Activated CD8-positive, alpha-beta T cell treated with anti-CD3 and anti-CD28 coated beads, Interleukin-2, amount 10 ng/mL, durations not matched to agents 7 days and 5 days (primary cell): ENCODE measurements at regions not wholly inside any gene's neighbourhood (a gene's known extent, or its start where the extent isn't known, plus 50 kb on each side); places are given as distances from the start of the nearest gene placed in this dataset.

Experiments
- ATAC-seq: fragments of 150-1000 bp; cut with Tn5 transposase; one replicate; pipeline ENCODE4 v1.10.0; 2021; ENCODE audit warnings: moderate library complexity
- CTCF ChIA-PET: fragments of 350-600 bp; sonication (Branson Sonifier 250); formaldehyde crosslinking; loops from one replicate; lab custom pipeline; 2021; ENCODE audit warnings: antibody characterized with exemption; lab: Charles Lee
- POLR2A ChIA-PET: fragments of 350-600 bp; sonication (Branson Sonifier 250); formaldehyde crosslinking; loops from one replicate; lab custom pipeline; 2021; ENCODE audit warnings: antibody characterized with exemption; lab: Charles Lee
- DNase-seq: peaks from one replicate; pipeline ENCODE4 v3.0.0-alpha.2; 2020
- H3K27ac Mint-ChIP-seq: one replicate; pipeline ENCODE4 v1.8.0; 2021; ENCODE audit warnings: mild to moderate bottlenecking, mixed read lengths
- H3K27me3 Mint-ChIP-seq: one replicate; pipeline ENCODE4 v1.8.0; 2021; ENCODE audit warnings: low read depth, mixed read lengths
- H3K36me3 Mint-ChIP-seq: one replicate; pipeline ENCODE4 v1.8.0; 2021; ENCODE audit warnings: low read depth, mixed read lengths
- H3K4me1 Mint-ChIP-seq: one replicate; pipeline ENCODE4 v1.8.0; 2021; ENCODE audit warnings: low read depth, mixed read lengths
- H3K4me3 Mint-ChIP-seq: one replicate; pipeline ENCODE4 v1.8.0; 2021; ENCODE audit warnings: mild to moderate bottlenecking, mixed read lengths
- H3K9me3 Mint-ChIP-seq: one replicate; pipeline ENCODE4 v1.8.0; 2022; ENCODE audit warnings: mixed read lengths; ENCODE audit not compliant: insufficient read depth

GRCh38 chr17:71460943-71461342 is 659.9 kb upstream of the SOX9 start:
- no peaks in the 10 kb centered on the region for H3K36me3 Mint-ChIP-seq
- H3K4me3 Mint-ChIP-seq, result no peak overlapping the region
- no peak for ATAC-seq
- POLR2A ChIA-PET, result no interaction called here
- DNase-seq, result no peak
- H3K27me3 Mint-ChIP-seq, result no peaks in the 10 kb centered on the region
- no peaks in the 10 kb centered on the region for H3K4me1 Mint-ChIP-seq
- CTCF ChIA-PET, result interaction anchor here (0.7 to 1.7 kb wide), 2 partner anchors 13 to 273 kb away, joined by 3 to 4 read pairs; no protein-coding TSS in a partner anchor
- H3K27ac Mint-ChIP-seq, result no peak overlapping the region
- no peaks in the 10 kb centered on the region for H3K9me3 Mint-ChIP-seq

GRCh38 chr17:71461498-71462169 is 659.2 kb upstream of the SOX9 start:
- no peak for DNase-seq
- no peaks in the 10 kb centered on the region for H3K36me3 Mint-ChIP-seq
- no peak overlapping the region for H3K27ac Mint-ChIP-seq
- no peaks in the 10 kb centered on the region for H3K9me3 Mint-ChIP-seq
- ChIA-PET POLR2A (no interaction called here), CTCF (interaction anchor here (0.7 to 1.7 kb wide), 2 partner anchors 12 to 272 kb away, joined by 3 to 4 read pairs; no protein-coding TSS in a partner anchor)
- ATAC-seq, result no peak
- H3K4me1 Mint-ChIP-seq, result no peaks in the 10 kb centered on the region
- H3K4me3 Mint-ChIP-seq, result no peak overlapping the region
- no peaks in the 10 kb centered on the region for H3K27me3 Mint-ChIP-seq

- ChIA-PET CTCF (no interaction called here), POLR2A (no interaction called here)
- Mint-ChIP-seq H3K9me3 (no peaks in the 10 kb centered on the region), H3K36me3 (no peaks in the 10 kb centered on the region), H3K4me3 (no peak overlapping the region), H3K27ac (no peak overlapping the region), H3K27me3 (no peaks in the 10 kb centered on the region), H3K4me1 (no peaks in the 10 kb centered on the region)
- no peak for DNase-seq
- no peak for ATAC-seq
Observed at GRCh38 chr17:71464241-71464640, 656.6 kb upstream of the SOX9 start.

GRCh38 chr17:71464751-71465150 is 656.1 kb upstream of the SOX9 start:
- H3K27me3 Mint-ChIP-seq, result no peaks in the 10 kb centered on the region
- ATAC-seq (no peak), DNase-seq (no peak)
- CTCF ChIA-PET, result no interaction called here
- H3K4me1 Mint-ChIP-seq, result no peaks in the 10 kb centered on the region
- no peak overlapping the region for H3K4me3 Mint-ChIP-seq
- H3K36me3 Mint-ChIP-seq, result no peaks in the 10 kb centered on the region
- POLR2A ChIA-PET, result no interaction called here
- no peaks in the 10 kb centered on the region for H3K9me3 Mint-ChIP-seq
- no peak overlapping the region for H3K27ac Mint-ChIP-seq

- ATAC-seq, result no peak
- no peaks in the 10 kb centered on the region for H3K27me3 Mint-ChIP-seq
- no peaks in the 10 kb centered on the region for H3K4me1 Mint-ChIP-seq
- H3K4me3 Mint-ChIP-seq, result no peak overlapping the region
- no peaks in the 10 kb centered on the region for H3K36me3 Mint-ChIP-seq
- H3K27ac Mint-ChIP-seq, result no peak overlapping the region
- no peak for DNase-seq
- ChIA-PET POLR2A (no interaction called here), CTCF (no interaction called here)
- no peaks in the 10 kb centered on the region for H3K9me3 Mint-ChIP-seq
Observed at GRCh38 chr17:71467719-71468118, 653.1 kb upstream of the SOX9 start.

GRCh38 chr17:71470062-71470461 is 650.8 kb upstream of the SOX9 start:
- Mint-ChIP-seq H3K36me3 (no peaks in the 10 kb centered on the region), H3K27ac (no peak overlapping the region), H3K27me3 (no peaks in the 10 kb centered on the region), H3K4me1 (no peaks in the 10 kb centered on the region), H3K9me3 (no peaks in the 10 kb centered on the region), H3K4me3 (no peak overlapping the region)
- ATAC-seq (no peak), DNase-seq (no peak)
- ChIA-PET POLR2A (no interaction called here), CTCF (no interaction called here)

- Mint-ChIP-seq H3K36me3 (no peaks in the 10 kb centered on the region), H3K27me3 (no peaks in the 10 kb centered on the region), H3K27ac (no peak overlapping the region), H3K9me3 (no peaks in the 10 kb centered on the region), H3K4me1 (no peaks in the 10 kb centered on the region), H3K4me3 (no peak overlapping the region)
- no peak for DNase-seq
- ChIA-PET CTCF (interaction anchor here (0.9 to 1.6 kb wide), 5 partner anchors 12 to 1066 kb away, joined by 3 to 5 read pairs (median 3); no protein-coding TSS in a partner anchor), POLR2A (no interaction called here)
- ATAC-seq, result no peak
Observed at GRCh38 chr17:71472809-71473789, 647.7 kb upstream of the SOX9 start.

- ChIA-PET CTCF (no interaction called here), POLR2A (no interaction called here)
- Mint-ChIP-seq H3K27ac (no peak overlapping the region), H3K9me3 (no peaks in the 10 kb centered on the region), H3K27me3 (no peaks in the 10 kb centered on the region), H3K36me3 (no peaks in the 10 kb centered on the region), H3K4me3 (no peak overlapping the region), H3K4me1 (no peaks in the 10 kb centered on the region)
- DNase-seq, result no peak
- no peak for ATAC-seq
Observed at GRCh38 chr17:71477356-71477755, 643.5 kb upstream of the SOX9 start.

- Mint-ChIP-seq H3K4me1 (no peaks in the 10 kb centered on the region), H3K36me3 (no peaks in the 10 kb centered on the region), H3K4me3 (no peak overlapping the region), H3K27ac (no peak overlapping the region), H3K9me3 (no peaks in the 10 kb centered on the region), H3K27me3 (no peaks in the 10 kb centered on the region)
- DNase-seq, result no peak
- ATAC-seq, result no peak
- POLR2A ChIA-PET, result no interaction called here
- CTCF ChIA-PET, result no interaction called here
Observed at GRCh38 chr17:71480099-71480498, 640.7 kb upstream of the SOX9 start.

GRCh38 chr17:71482625-71483024 is 638.2 kb upstream of the SOX9 start:
- no peak overlapping the region for H3K4me3 Mint-ChIP-seq
- no peaks in the 10 kb centered on the region for H3K9me3 Mint-ChIP-seq
- no peaks in the 10 kb centered on the region for H3K27me3 Mint-ChIP-seq
- CTCF ChIA-PET, result no interaction called here
- H3K36me3 Mint-ChIP-seq, result no peaks in the 10 kb centered on the region
- DNase-seq (no peak), ATAC-seq (no peak)
- H3K4me1 Mint-ChIP-seq, result no peaks in the 10 kb centered on the region
- POLR2A ChIA-PET, result no interaction called here
- no peak overlapping the region for H3K27ac Mint-ChIP-seq

GRCh38 chr17:71484546-71484945 is 636.3 kb upstream of the SOX9 start:
- Mint-ChIP-seq H3K27me3 (no peaks in the 10 kb centered on the region), H3K36me3 (no peaks in the 10 kb centered on the region), H3K27ac (no peak overlapping the region), H3K4me3 (no peak overlapping the region), H3K4me1 (no peaks in the 10 kb centered on the region), H3K9me3 (no peaks in the 10 kb centered on the region)
- ChIA-PET CTCF (interaction anchor here (1.2 kb wide), 1 partner anchor 11 kb away, joined by 5 read pairs; no protein-coding TSS in a partner anchor), POLR2A (no interaction called here)
- DNase-seq, result no peak
- no peak for ATAC-seq

GRCh38 chr17:71485426-71485825 is 635.4 kb upstream of the SOX9 start:
- POLR2A ChIA-PET, result no interaction called here
- H3K4me1 Mint-ChIP-seq, result no peaks in the 10 kb centered on the region

More at GRCh38 chr17:71485426-71485825, 635.4 kb upstream of the SOX9 start:
- H3K27me3 Mint-ChIP-seq, result no peaks in the 10 kb centered on the region
- no peak for ATAC-seq
- CTCF ChIA-PET, result interaction anchor here (1.2 kb wide), 1 partner anchor 12 kb away, joined by 5 read pairs; no protein-coding TSS in a partner anchor
- DNase-seq, result no peak
- H3K27ac Mint-ChIP-seq, result no peak overlapping the region
- H3K4me3 Mint-ChIP-seq, result no peak overlapping the region
- no peaks in the 10 kb centered on the region for H3K9me3 Mint-ChIP-seq
- no peaks in the 10 kb centered on the region for H3K36me3 Mint-ChIP-seq
